IMR-90 (cell line): ENCODE measurements at regions not wholly inside any gene's neighbourhood (a gene's known extent, or its start where the extent isn't known, plus 50 kb on each side); places are given as distances from the start of the nearest gene placed in this dataset.

Source experiments
- BHLHE40 ChIP-seq: fragments of 150-350 bp; IDR thresholded peaks from 2 replicates; pipeline ENCODE4 v1.6.1; 2016; ENCODE audit warnings: mild to moderate bottlenecking, low read depth, low read length
- CEBPB ChIP-seq: IDR thresholded peaks from 2 replicates; pipeline ENCODE4 v1.6.1; 2012; ENCODE audit warnings: low read depth, low read length, improper control_type of control experiment
- CHD1 ChIP-seq: IDR thresholded peaks from 2 replicates; pipeline ENCODE4 v1.6.1; 2012; ENCODE audit warnings: low read depth, low read length, improper control_type of control experiment
- MXI1 ChIP-seq: IDR thresholded peaks from 2 replicates; pipeline ENCODE4 v1.6.1; 2012; ENCODE audit warnings: low read depth, mild to moderate bottlenecking, low read length, moderate library complexity, borderline replicate concordance
- TF ChIP-seq, protein P1 (sequence below): conservative IDR thresholded peaks from 2 replicates; pipeline ENCODE4 v1.5.1; 2012; ENCODE audit warnings: mild to moderate bottlenecking, low read depth, low read length, improper control_type of control experiment

DNA sequence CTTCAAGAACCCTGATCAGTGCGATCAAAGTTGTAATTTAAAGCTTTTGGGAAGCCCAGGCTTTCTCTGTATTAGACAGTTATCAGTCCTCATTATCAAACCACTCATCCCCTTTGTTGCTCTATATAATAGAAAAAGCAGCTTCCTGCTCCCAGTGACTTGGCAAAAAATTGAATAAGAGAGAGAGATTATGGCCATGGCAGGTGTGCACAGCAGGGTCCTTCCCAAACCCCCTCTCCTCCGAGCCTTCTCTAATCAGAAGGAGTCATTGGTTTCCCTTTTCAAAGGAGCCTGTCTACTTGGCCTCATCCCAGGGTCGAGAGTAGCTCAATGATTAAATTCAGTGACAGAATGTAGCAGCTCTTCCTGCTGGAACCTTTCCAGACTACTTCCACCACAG, 81.5 kb downstream of the SEMA4F start:
- TF ChIP-seq MXI1 (no peak), CEBPB (no peak), CHD1 (no peak), BHLHE40 (no peak)
- TF ChIP-seq, protein P1, sequence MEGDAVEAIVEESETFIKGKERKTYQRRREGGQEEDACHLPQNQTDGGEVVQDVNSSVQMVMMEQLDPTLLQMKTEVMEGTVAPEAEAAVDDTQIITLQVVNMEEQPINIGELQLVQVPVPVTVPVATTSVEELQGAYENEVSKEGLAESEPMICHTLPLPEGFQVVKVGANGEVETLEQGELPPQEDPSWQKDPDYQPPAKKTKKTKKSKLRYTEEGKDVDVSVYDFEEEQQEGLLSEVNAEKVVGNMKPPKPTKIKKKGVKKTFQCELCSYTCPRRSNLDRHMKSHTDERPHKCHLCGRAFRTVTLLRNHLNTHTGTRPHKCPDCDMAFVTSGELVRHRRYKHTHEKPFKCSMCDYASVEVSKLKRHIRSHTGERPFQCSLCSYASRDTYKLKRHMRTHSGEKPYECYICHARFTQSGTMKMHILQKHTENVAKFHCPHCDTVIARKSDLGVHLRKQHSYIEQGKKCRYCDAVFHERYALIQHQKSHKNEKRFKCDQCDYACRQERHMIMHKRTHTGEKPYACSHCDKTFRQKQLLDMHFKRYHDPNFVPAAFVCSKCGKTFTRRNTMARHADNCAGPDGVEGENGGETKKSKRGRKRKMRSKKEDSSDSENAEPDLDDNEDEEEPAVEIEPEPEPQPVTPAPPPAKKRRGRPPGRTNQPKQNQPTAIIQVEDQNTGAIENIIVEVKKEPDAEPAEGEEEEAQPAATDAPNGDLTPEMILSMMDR = no peak
